Transverse colon (tissue), 4 donors: ENCODE measurements at regions not wholly inside any gene's neighbourhood (a gene's known extent, or its start where the extent isn't known, plus 50 kb on each side); places are given as distances from the start of the nearest gene placed in this dataset.
"Not testable (repeated sequence)": the region's sequence is repeated elsewhere in the genome, so short reads cannot be mapped to it uniquely, and the experiment has no call there.

Source experiments
- DNase-seq: peaks from one replicate; pipeline ENCODE4 v3.0.0-alpha.2; 2019
- H3K27ac ChIP-seq, 4 donors: fragments of 200-600 bp; sonication (generic); 2 replicates each; pipeline ENCODE4 v1.5.1; 2016 to 2018; ENCODE audit warnings: inconsistent platforms in 4 of 4
- H3K27me3 ChIP-seq: fragments of 200-600 bp; sonication (generic); 2 replicates; pipeline ENCODE4 v1.5.1; 2017; ENCODE audit warnings: inconsistent platforms
- H3K36me3 ChIP-seq, 4 donors: fragments of 200-600 bp; sonication (generic); 2 replicates each; pipeline ENCODE4 v1.5.1; 2017 to 2019; ENCODE audit warnings: inconsistent platforms in 4 of 4
- H3K4me1 ChIP-seq, 4 donors: fragments of 200-600 bp; sonication (generic); 2 replicates each; pipeline ENCODE4 v1.5.1; 2017 to 2020; ENCODE audit warnings: inconsistent platforms in 4 of 4
- H3K4me3 ChIP-seq, 4 donors: fragments of 200-600 bp; sonication (generic); 1 replicate in 1 of 4; 2 replicates in 3 of 4; pipeline versions ENCODE4 v1.5.1 to v1.6.1; 2017 to 2019; ENCODE audit warnings: inconsistent platforms in 4 of 4
- H3K9me3 ChIP-seq, 2 donors: fragments of 200-600 bp; sonication (generic); 2 replicates each; pipeline ENCODE4 v1.5.1; 2017 to 2019; ENCODE audit warnings: inconsistent platforms in 2 of 2
- EP300 ChIP-seq: sonication (generic); formaldehyde crosslinking; IDR thresholded peaks from one replicate; pipeline ENCODE4 v1.6.1; 2017; ENCODE audit warnings: antibody characterized with exemption, low read depth
- POLR2A ChIP-seq: fragments of 450-650 bp; IDR thresholded peaks from one replicate; pipeline ENCODE4 v1.6.1; 2016; ENCODE audit warnings: antibody characterized with exemption, mild to moderate bottlenecking, moderate library complexity
- POLR2AphosphoS5 ChIP-seq, 3 donors: sonication (generic); formaldehyde crosslinking; IDR thresholded peaks; one replicate each; pipeline ENCODE4 v1.6.1; 2016; ENCODE audit warnings: antibody characterized with exemption in 3 of 3
- WGBS, 2 donors: methylation state at CpG; one replicate each; pipeline ENCODE4 v1.1.5; 2018; ENCODE audit warnings: low coverage in 1 of 2; 5-methylcytosine and 5-hydroxymethylcytosine counted together
- in situ Hi-C, 4 donors: fragments of 200-750 bp; cut with MboI; loops; one replicate each; pipeline versions ENCODE4 v1.15.0 to v1.15.1; 2017; ENCODE audit warnings: low sequenced_read_pairs in 3 of 4, low pct_ligation_motif_present in 1 of 4, low pct_unique_long_range_greater_than_20kb in 1 of 4
- intact Hi-C: fragments of 100-400 bp; cut with DNase I; formaldehyde crosslinking; loops from one replicate; pipeline ENCODE4 v1.15.1; 2023; ENCODE audit warnings: low total_unique reads
- TF ChIP-seq, protein P1 (sequence below), 5 experiments: fragments of 200-600 bp in 3 of 5; fragments of 450-650 bp in 2 of 5; sonication (generic) in 3 of 5; IDR thresholded peaks; 1 replicate in 2 of 5; 2 replicates in 3 of 5; pipeline ENCODE4 v1.5.1; 2016 to 2017; ENCODE audit warnings: antibody characterized with exemption in 5 of 5, inconsistent platforms in 3 of 5, mild to moderate bottlenecking in 2 of 5, moderate library complexity in 1 of 5

- intact Hi-C loops = no loop called here
- 74% methylated on average over 2 of the region's 2 CpGs; no CpG with 5 or more reads in 1 of the 2 donors for WGBS, 2 donors
- H3K27me3 ChIP-seq = no peaks in the 10 kb centered on the region
These were observed 317.0 kb downstream of the ZIC3 start for GRCh38 chrX:137882960-137883359.

GRCh38 chrX:137884813-137885212, 318.9 kb downstream of the ZIC3 start:
- DNase-seq, intact Hi-C loops, H3K4me1 ChIP-seq, H3K27me3 ChIP-seq, H3K4me3 ChIP-seq, H3K27ac ChIP-seq, H3K9me3 ChIP-seq, H3K36me3 ChIP-seq, in situ Hi-C loops: not testable (repeated sequence)
- 58% methylated on average over 1 of the region's 1 CpG; no CpG with 5 or more reads in 1 of the 2 donors for WGBS, 2 donors

More at GRCh38 chrX:137882960-137883359, 317.0 kb downstream of the ZIC3 start:
- TF ChIP-seq POLR2AphosphoS5 (IDR thresholded peaks at IDR 0.05) (no peak), EP300 (no peak), POLR2A (no peak)
- TF ChIP-seq, protein P1, sequence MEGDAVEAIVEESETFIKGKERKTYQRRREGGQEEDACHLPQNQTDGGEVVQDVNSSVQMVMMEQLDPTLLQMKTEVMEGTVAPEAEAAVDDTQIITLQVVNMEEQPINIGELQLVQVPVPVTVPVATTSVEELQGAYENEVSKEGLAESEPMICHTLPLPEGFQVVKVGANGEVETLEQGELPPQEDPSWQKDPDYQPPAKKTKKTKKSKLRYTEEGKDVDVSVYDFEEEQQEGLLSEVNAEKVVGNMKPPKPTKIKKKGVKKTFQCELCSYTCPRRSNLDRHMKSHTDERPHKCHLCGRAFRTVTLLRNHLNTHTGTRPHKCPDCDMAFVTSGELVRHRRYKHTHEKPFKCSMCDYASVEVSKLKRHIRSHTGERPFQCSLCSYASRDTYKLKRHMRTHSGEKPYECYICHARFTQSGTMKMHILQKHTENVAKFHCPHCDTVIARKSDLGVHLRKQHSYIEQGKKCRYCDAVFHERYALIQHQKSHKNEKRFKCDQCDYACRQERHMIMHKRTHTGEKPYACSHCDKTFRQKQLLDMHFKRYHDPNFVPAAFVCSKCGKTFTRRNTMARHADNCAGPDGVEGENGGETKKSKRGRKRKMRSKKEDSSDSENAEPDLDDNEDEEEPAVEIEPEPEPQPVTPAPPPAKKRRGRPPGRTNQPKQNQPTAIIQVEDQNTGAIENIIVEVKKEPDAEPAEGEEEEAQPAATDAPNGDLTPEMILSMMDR (IDR thresholded peaks at IDR 0.05) = no peak
- DNase-seq = no peak
- in situ Hi-C loops = no loop called here
- H3K27ac ChIP-seq = no peak overlapping the region
- H3K36me3 ChIP-seq = no peaks in the 10 kb centered on the region
- no peaks in the 10 kb centered on the region for H3K9me3 ChIP-seq
- no peak overlapping the region for H3K4me3 ChIP-seq
- H3K4me1 ChIP-seq = no peaks in the 10 kb centered on the region

DNA sequence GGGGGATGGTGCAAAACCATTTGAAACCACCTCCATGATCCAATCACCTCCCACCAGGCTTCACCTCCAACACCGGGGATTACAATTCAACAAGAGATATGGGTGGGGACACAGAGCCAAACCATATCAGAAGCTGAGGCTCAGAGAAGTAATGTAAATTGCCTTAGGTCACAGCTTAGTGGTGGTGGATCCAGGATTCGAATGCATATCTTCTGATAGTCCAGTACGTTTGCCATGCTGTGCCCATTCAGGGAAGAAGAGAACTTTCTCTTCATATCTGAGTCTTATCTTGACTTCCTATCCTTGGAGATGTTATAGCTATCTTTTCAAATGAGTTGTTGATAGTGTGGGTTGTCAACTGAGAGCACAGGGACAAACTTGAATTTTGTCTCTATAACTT, 325.5 kb downstream of the ZIC3 start:
- TF ChIP-seq POLR2A (no peak), EP300 (no peak)
- intact Hi-C loops = no loop called here
- Histone ChIP-seq H3K9me3 (no peaks in the 10 kb centered on the region), H3K4me1 (no peaks in the 10 kb centered on the region), H3K4me3 (no peak overlapping the region), H3K27ac (no peak overlapping the region), H3K27me3 (no peaks in the 10 kb centered on the region), H3K36me3 (no peaks in the 10 kb centered on the region)
- DNase-seq = no peak
- in situ Hi-C loops = no loop called here
- WGBS, 2 donors = 67% methylated on average over 3 of the region's 3 CpGs; no CpG with 5 or more reads in 1 of the 2 donors

DNA sequence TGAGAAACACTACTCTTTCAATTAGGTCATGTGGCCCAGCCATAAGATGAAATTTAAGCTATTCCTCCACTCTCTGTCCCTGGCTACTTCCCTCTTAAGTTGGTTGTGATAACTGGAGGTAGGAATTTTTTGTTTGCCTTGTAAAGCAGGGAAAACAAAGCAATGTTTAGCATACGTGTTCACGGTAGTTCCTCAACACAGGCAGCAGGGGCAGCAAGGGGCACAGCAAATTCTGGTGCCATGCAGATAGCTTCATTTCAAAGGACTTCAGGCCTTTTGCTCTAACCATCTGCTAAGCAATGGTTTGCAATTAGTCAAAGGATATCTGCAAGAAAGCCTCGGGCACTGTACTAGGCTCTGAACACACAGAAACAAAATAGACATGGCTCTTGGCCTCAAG, 330.2 kb downstream of the ZIC3 start:
- Histone ChIP-seq H3K27me3 (no peaks in the 10 kb centered on the region), H3K4me1 (no peaks in the 10 kb centered on the region), H3K4me3 (no peak overlapping the region), H3K27ac (no peak overlapping the region), H3K9me3 (no peaks in the 10 kb centered on the region), H3K36me3 (no peaks in the 10 kb centered on the region)
- in situ Hi-C loops = no loop called here
- WGBS, 2 donors = 57% methylated on average over 3 of the region's 3 CpGs; no CpG with 5 or more reads in 1 of the 2 donors
- no peak for DNase-seq
- intact Hi-C loops = no loop called here
- no peak for TF ChIP-seq POLR2AphosphoS5 (IDR thresholded peaks at IDR 0.05)
- TF ChIP-seq POLR2A = no peak
- TF ChIP-seq, protein P1 (IDR thresholded peaks at IDR 0.05) = no peak
- no peak for TF ChIP-seq EP300

DNA sequence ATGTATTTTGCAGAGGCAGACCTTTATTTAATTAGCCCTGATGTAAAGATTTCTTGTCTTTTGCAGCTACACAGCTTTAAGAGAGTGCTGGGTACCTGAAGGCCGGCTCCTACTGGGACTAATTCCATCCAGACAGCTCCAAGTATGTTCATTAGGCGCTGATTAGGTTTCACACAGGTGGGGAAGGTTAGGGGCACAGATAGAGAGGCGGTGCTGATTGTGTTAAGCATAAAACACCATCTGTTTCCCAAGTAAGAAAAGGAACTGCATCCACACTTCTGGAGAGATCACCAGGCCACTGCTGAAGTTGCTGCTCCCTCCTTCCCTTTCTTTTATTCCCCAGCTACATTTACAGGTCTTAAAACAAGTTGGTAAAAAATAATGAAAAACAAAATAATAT, 349.5 kb downstream of the ZIC3 start:
- no peaks in the 10 kb centered on the region for H3K36me3 ChIP-seq
- H3K27ac ChIP-seq = no peak overlapping the region
- no peaks in the 10 kb centered on the region for H3K4me1 ChIP-seq
- intact Hi-C loops = no loop called here
- in situ Hi-C loops = no loop called here
- no peak for DNase-seq
- no peaks in the 10 kb centered on the region for H3K27me3 ChIP-seq
- WGBS, 2 donors = 32% methylated on average over 3 of the region's 3 CpGs; no CpG with 5 or more reads in 1 of the 2 donors
- no peaks in the 10 kb centered on the region for H3K9me3 ChIP-seq
- no peak overlapping the region for H3K4me3 ChIP-seq
- no peak for TF ChIP-seq EP300
